ENCODE measurements at regions not wholly inside any gene's neighbourhood (a gene's known extent, or its start where the extent isn't known, plus 50 kb on each side); places are given as distances from the start of the nearest gene placed in this dataset.

DNA sequence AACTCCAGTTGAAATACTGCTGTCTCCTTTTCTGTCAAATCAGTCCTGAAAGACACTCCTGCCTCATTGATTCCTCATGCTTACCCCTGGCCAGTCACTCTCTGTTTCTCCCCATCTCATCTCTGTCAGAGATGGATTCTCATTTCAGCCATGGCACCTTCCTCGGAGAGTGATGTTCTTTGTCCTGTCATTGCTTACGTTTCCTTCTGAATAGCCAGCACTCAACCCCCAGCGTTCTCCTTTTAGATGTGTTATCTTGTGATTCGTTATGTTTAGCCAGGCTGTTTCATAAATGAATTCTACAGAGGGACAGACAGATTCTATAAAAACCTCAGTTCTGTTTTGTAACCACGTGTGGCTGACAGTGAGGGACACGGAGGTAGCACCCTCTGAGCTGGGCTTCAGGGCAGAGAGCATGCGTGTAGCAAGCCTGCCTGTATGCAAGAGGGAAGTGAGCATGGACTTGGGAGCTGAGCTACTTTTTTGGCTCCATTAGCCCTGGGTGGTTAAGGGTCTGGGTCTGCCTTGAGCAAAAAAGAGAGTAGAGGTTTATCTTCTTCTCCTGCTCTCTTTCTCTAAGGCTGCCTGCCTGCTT, 354.6 kb downstream of the DDX10 start:
- TF ChIP-seq CTCF (IDR thresholded peaks at IDR 0.05; ENCODE audit: control extremely low read depth in 1 of 3, insufficient read depth in 1 of 3, low read depth in 1 of 3, low read length in 3 of 3) = no peak
- TF ChIP-seq POLR2A (IDR thresholded peaks at IDR 0.05; ENCODE audit: control extremely low read depth in 1 of 2, low read depth in 2 of 2, low read length in 2 of 2) = no peak
- TF ChIP-seq EGR1 (IDR thresholded peaks at IDR 0.05; ENCODE audit: borderline replicate concordance, low read depth, low read length) = no peak
- no peak for TF ChIP-seq NRF1 (IDR thresholded peaks at IDR 0.05; ENCODE audit: low read depth, low read length)
- no peak for TF ChIP-seq RFX5 (IDR thresholded peaks at IDR 0.05; ENCODE audit: borderline replicate concordance, low read depth, low read length)
- TF ChIP-seq POLR2AphosphoS5 (IDR thresholded peaks at IDR 0.05; ENCODE audit: low read depth, low read length) = no peak
- TF ChIP-seq POU5F1 (IDR thresholded peaks at IDR 0.05; ENCODE audit: low read depth, low read length) = no peak
- TF ChIP-seq CREB1 (IDR thresholded peaks at IDR 0.05) = no peak
- no peak for TF ChIP-seq EP300 (IDR thresholded peaks at IDR 0.05; ENCODE audit: borderline replicate concordance in 1 of 2, low read depth in 2 of 2, low read length in 2 of 2)
- no peak for TF ChIP-seq TEAD4 (IDR thresholded peaks at IDR 0.05; ENCODE audit: low read depth, low read length)
